ENCODE measurements at regions not wholly inside any gene's neighbourhood (a gene's known extent, or its start where the extent isn't known, plus 50 kb on each side); places are given as distances from the start of the nearest gene placed in this dataset.

DNA sequence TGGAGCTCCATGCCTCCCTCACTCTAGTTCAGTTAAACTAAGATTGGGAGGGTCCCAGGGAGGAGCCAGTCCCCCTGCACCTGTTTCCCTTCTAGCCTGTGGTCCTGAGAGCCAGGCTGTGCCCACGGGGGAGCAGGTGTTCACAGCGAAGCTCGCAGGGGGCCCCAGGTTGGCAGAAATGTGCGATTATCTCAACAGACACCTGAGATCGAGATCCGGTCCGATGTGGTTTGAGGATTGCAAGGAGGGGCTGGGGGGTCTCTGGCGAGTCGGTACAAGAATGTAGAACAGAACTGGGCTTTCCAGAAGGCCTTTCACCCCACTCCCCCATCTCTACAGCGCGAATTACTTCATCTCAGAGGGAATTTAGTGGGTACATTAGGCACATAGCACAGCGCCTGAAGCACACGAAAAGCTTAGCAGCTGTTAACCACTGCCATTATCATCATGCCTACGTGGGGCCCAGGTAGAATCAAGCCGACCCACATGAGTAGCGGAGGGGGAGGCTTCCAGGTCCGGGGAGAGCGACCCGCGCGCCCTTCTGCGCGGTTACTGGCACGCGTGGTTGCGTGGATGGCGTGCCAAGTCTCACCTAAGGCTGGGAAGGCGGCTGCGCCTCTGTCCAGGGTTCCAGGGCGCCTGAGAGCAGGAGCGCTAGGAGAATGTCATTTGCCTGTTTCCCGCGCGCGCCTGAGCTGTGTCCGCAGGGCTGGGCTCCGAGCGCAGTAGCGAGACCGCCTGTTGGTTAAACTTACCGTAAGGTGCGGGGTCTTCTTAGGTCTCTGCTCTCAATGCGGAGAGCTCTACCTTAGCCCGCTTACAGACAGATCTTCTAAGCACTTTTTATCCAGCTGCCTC, 1539.5 kb upstream of the TMEM132C start:
- H3K36me3 ChIP-seq (ENCODE audit: control insufficient read depth in 1 of 2, insufficient read depth in 2 of 2, low read length in 2 of 2): no peaks in the 10 kb centered on the region
- no peaks in the 10 kb centered on the region for H3K27me3 ChIP-seq (ENCODE audit: control insufficient read depth in 1 of 2, insufficient read depth in 2 of 2, low read length in 2 of 2)
- no peaks in the 10 kb centered on the region for H3K4me1 ChIP-seq (ENCODE audit: control insufficient read depth in 1 of 2, insufficient read depth in 2 of 2, low read length in 2 of 2)
- no peak overlapping the region for H3K27ac ChIP-seq (ENCODE audit: low read depth, low read length)
- no peak overlapping the region for H3K4me3 ChIP-seq (ENCODE audit: low read depth in 1 of 2, low read length in 2 of 2)
- peaks cover 9 to 14% of the 10 kb centered on the region in 2 donors for H3K9me3 ChIP-seq (ENCODE audit: control insufficient read depth in 1 of 2, low read length in 2 of 2)
- H3K9ac ChIP-seq (ENCODE audit: low read depth in 1 of 2, low read length in 2 of 2): no peak overlapping the region

DNA sequence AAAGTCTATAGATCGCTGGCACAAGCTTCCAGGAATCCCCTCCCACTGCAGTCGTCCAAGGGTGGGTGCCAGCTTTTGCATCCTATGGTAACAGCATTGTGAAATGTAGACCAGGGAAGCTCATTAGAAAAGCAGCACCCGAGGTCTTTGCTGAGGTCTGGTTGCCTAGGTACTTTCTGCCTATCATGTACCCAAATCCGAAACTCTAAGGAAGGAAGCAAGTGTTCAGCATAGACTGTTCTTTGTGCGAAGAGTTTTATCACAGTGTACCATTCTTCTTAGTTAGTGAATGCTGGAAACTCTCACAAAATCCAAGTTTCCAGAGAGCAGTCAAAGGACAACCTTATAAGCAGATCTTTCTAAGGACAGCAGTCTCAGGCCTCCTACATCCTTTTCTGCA, 1532.7 kb upstream of the TMEM132C start:
- H3K9me3 ChIP-seq (ENCODE audit: control insufficient read depth in 1 of 2, low read length in 2 of 2): peaks cover 0 to 5% of the 10 kb centered on the region in 2 donors
- no peaks in the 10 kb centered on the region for H3K4me1 ChIP-seq (ENCODE audit: control insufficient read depth in 1 of 2, insufficient read depth in 2 of 2, low read length in 2 of 2)
- no peak overlapping the region for H3K4me3 ChIP-seq (ENCODE audit: low read depth in 1 of 2, low read length in 2 of 2)

DNA sequence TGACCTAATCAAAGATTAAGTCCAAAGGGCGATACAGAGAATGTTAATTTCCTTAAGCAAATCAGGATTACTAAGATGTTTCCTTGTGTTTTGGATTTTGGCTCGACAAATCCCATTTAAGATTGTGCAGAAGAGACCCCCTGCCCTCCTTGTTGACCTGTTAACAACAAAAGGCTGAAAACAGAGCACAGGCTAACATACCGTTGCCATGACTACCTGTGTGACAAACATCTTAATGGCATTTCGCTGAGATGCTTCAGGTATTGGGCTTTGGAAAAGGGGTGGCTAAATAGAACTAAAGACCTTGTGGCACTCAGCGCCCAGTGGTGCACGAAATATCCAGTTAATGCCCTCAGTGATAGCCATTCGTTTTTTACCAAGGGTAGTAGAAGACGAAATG, 1532.3 kb upstream of the TMEM132C start:
- Histone ChIP-seq H3K27ac (ENCODE audit: low read depth, low read length) (no peak overlapping the region), H3K36me3 (ENCODE audit: control insufficient read depth in 1 of 2, insufficient read depth in 2 of 2, low read length in 2 of 2) (no peaks in the 10 kb centered on the region), H3K4me3 (ENCODE audit: low read depth in 1 of 2, low read length in 2 of 2) (no peak overlapping the region), H3K9ac (ENCODE audit: low read depth in 1 of 2, low read length in 2 of 2) (no peak overlapping the region), H3K4me1 (ENCODE audit: control insufficient read depth in 1 of 2, insufficient read depth in 2 of 2, low read length in 2 of 2) (no peaks in the 10 kb centered on the region), H3K9me3 (ENCODE audit: control insufficient read depth in 1 of 2, low read length in 2 of 2) (peaks cover 0 to 5% of the 10 kb centered on the region in 2 donors), H3K27me3 (ENCODE audit: control insufficient read depth in 1 of 2, insufficient read depth in 2 of 2, low read length in 2 of 2) (no peaks in the 10 kb centered on the region)

More for the DNA sequence above, 1532.7 kb upstream of the TMEM132C start:
- Histone ChIP-seq H3K27me3 (ENCODE audit: control insufficient read depth in 1 of 2, insufficient read depth in 2 of 2, low read length in 2 of 2) (no peaks in the 10 kb centered on the region), H3K27ac (ENCODE audit: low read depth, low read length) (no peak overlapping the region), H3K9ac (ENCODE audit: low read depth in 1 of 2, low read length in 2 of 2) (no peak overlapping the region), H3K36me3 (ENCODE audit: control insufficient read depth in 1 of 2, insufficient read depth in 2 of 2, low read length in 2 of 2) (no peaks in the 10 kb centered on the region)

DNA sequence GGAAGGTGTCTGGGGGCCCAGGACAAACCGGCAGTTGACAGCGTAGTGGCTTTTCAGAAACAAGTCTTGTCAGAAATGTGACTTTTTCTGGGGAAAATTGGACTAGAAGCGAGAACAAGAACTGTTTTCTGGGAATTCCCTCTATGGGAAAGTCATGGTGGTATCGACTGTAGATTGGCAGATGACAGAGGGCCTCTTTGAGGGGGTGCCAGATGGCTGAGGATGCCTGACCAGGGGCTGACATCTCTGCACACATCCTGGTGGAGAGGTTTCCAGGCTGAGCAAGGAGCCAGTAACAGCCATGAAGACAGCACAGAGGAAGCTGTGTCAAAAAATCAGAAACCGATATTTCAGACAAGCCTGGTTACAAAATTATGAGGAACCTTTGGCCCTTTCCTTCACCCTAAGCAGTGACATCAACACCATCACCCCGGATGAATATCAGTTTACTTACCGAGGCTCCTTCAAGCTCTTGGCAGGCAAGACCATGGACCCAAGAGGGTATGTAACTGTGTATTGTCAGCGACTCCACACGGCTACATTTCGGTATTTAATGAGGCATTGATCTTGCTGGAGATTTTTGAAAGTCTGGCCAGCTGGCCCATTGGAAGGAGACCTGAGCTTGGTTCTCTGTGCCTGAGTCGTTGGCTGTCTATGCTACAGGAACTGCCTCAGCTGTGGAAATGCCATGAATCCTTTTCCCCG, 1525.3 kb upstream of the TMEM132C start:
- H3K4me3 ChIP-seq (ENCODE audit: low read depth in 1 of 2, low read length in 2 of 2): no peak overlapping the region
- no peak overlapping the region for H3K27ac ChIP-seq (ENCODE audit: low read depth, low read length)
- no peak overlapping the region for H3K9ac ChIP-seq (ENCODE audit: low read depth in 1 of 2, low read length in 2 of 2)

DNA sequence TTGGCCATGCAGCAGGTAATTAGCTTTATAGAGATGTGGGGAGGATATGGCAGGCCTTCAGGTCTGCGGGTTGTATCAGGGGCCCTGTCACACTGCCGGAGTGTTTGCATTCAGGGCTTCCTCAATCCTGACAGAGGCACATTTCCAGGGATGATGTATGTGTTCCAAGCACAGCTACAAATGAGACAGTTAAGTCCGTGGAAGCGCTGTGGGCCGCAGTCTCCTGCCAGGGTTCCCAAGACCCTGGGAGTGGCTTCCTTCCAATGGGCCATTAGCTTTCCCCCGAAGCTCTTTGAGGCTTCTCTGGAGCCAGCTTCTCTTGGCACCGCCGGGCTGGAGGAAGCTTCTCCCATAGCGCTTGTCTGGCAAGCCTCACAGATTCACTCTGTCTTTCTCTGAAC, 1524.7 kb upstream of the TMEM132C start:
- Histone ChIP-seq H3K27me3 (ENCODE audit: control insufficient read depth in 1 of 2, insufficient read depth in 2 of 2, low read length in 2 of 2) (no peaks in the 10 kb centered on the region), H3K9me3 (ENCODE audit: control insufficient read depth in 1 of 2, low read length in 2 of 2) (peaks cover 0 to under 1% of the 10 kb centered on the region in 2 donors), H3K9ac (ENCODE audit: low read depth in 1 of 2, low read length in 2 of 2) (no peak overlapping the region), H3K27ac (ENCODE audit: low read depth, low read length) (no peak overlapping the region), H3K4me1 (ENCODE audit: control insufficient read depth in 1 of 2, insufficient read depth in 2 of 2, low read length in 2 of 2) (no peaks in the 10 kb centered on the region), H3K36me3 (ENCODE audit: control insufficient read depth in 1 of 2, insufficient read depth in 2 of 2, low read length in 2 of 2) (no peaks in the 10 kb centered on the region), H3K4me3 (ENCODE audit: low read depth in 1 of 2, low read length in 2 of 2) (no peak overlapping the region)

More for the DNA sequence above, 1525.3 kb upstream of the TMEM132C start:
- H3K27me3 ChIP-seq (ENCODE audit: control insufficient read depth in 1 of 2, insufficient read depth in 2 of 2, low read length in 2 of 2): no peaks in the 10 kb centered on the region
- H3K4me1 ChIP-seq (ENCODE audit: control insufficient read depth in 1 of 2, insufficient read depth in 2 of 2, low read length in 2 of 2): no peaks in the 10 kb centered on the region
- H3K36me3 ChIP-seq (ENCODE audit: control insufficient read depth in 1 of 2, insufficient read depth in 2 of 2, low read length in 2 of 2): no peaks in the 10 kb centered on the region
- peaks cover 0 to 5% of the 10 kb centered on the region in 2 donors for H3K9me3 ChIP-seq (ENCODE audit: control insufficient read depth in 1 of 2, low read length in 2 of 2)

DNA sequence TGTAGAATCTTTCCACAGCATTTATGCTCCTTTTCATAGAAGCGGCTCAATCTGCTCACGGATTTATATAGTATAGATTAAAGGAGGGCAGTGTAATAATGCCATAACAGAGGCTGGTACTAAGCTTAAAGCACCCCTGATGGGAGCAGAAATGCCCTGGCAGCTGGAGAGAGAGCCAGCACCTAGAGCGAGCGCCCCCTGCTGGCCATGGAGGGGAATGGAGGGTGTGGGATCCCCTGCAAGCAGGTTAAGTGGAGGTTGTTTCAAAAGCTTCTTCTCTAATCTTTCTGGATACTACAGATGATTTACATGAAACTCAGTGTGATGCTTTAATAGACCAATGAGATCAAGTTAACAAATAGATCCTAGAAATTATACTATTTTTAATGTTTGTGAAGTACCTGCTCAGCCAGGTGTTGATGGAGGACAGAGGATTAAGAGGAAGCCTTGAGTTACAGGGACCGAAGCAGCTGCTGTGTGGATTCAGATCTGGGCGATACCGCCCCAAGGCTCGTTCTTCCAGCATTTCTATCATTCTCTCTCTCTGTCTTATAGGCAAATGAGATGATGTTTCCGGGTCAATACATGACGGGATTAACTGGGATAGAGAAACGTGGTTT, 1519.3 kb upstream of the TMEM132C start:
- Histone ChIP-seq H3K4me3 (ENCODE audit: low read depth in 1 of 2, low read length in 2 of 2) (no peak overlapping the region), H3K9me3 (ENCODE audit: control insufficient read depth in 1 of 2, low read length in 2 of 2) (no peaks in the 10 kb centered on the region), H3K9ac (ENCODE audit: low read depth in 1 of 2, low read length in 2 of 2) (no peak overlapping the region), H3K27ac (ENCODE audit: low read depth, low read length) (no peak overlapping the region), H3K36me3 (ENCODE audit: control insufficient read depth in 1 of 2, insufficient read depth in 2 of 2, low read length in 2 of 2) (no peaks in the 10 kb centered on the region), H3K27me3 (ENCODE audit: control insufficient read depth in 1 of 2, insufficient read depth in 2 of 2, low read length in 2 of 2) (no peaks in the 10 kb centered on the region), H3K4me1 (ENCODE audit: control insufficient read depth in 1 of 2, insufficient read depth in 2 of 2, low read length in 2 of 2) (no peaks in the 10 kb centered on the region)

DNA sequence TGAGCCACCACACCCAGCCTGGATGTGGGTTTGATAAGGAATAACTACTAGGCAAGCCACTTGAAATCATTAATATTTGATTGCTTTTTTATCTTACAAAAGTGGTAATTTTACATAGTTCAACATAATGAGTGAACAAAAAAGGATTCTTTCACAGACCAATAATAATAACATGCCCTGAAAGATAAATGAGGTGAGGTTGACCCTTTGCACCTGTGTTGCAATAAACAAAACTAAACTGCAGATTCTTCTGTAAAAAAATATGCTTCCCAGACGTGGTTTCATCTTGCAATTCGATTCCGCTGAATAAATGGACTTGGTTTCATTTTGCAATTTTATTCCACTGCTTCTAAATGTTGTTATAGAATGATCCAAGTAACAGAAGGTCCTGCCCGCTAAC, 1514.9 kb upstream of the TMEM132C start:
- no peaks in the 10 kb centered on the region for H3K4me1 ChIP-seq (ENCODE audit: control insufficient read depth in 1 of 2, insufficient read depth in 2 of 2, low read length in 2 of 2)
- no peaks in the 10 kb centered on the region for H3K27me3 ChIP-seq (ENCODE audit: control insufficient read depth in 1 of 2, insufficient read depth in 2 of 2, low read length in 2 of 2)
- no peak overlapping the region for H3K27ac ChIP-seq (ENCODE audit: low read depth, low read length)
- H3K4me3 ChIP-seq (ENCODE audit: low read depth in 1 of 2, low read length in 2 of 2): no peak overlapping the region
- H3K9ac ChIP-seq (ENCODE audit: low read depth in 1 of 2, low read length in 2 of 2): no peak overlapping the region
- H3K9me3 ChIP-seq (ENCODE audit: control insufficient read depth in 1 of 2, low read length in 2 of 2): no peaks in the 10 kb centered on the region
- no peaks in the 10 kb centered on the region for H3K36me3 ChIP-seq (ENCODE audit: control insufficient read depth in 1 of 2, insufficient read depth in 2 of 2, low read length in 2 of 2)

DNA sequence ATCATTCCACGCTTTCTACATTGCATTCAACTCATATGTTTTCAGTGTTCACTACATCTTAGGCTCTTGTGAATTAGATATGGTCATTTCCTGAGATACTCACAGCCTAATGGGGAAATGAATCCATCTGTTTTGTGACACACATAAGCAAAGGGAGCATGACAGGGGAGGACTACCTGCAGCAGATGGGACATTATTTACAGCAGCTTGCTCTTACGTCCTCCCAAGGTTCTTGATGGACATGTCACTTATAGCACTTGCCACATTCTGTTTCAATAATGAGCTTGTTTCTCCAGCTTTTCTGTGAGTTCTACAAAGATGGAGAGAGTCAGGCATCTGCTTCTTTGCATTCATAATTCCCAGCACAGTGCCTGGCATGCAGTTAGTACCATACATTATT, 1509.6 kb upstream of the TMEM132C start:
- H3K36me3 ChIP-seq (ENCODE audit: control insufficient read depth in 1 of 2, insufficient read depth in 2 of 2, low read length in 2 of 2): no peaks in the 10 kb centered on the region
- no peak overlapping the region for H3K27ac ChIP-seq (ENCODE audit: low read depth, low read length)
- no peak overlapping the region for H3K9ac ChIP-seq (ENCODE audit: low read depth in 1 of 2, low read length in 2 of 2)
- H3K27me3 ChIP-seq (ENCODE audit: control insufficient read depth in 1 of 2, insufficient read depth in 2 of 2, low read length in 2 of 2): no peaks in the 10 kb centered on the region
- no peaks in the 10 kb centered on the region for H3K4me1 ChIP-seq (ENCODE audit: control insufficient read depth in 1 of 2, insufficient read depth in 2 of 2, low read length in 2 of 2)
- peaks cover 0 to 4% of the 10 kb centered on the region in 2 donors for H3K9me3 ChIP-seq (ENCODE audit: control insufficient read depth in 1 of 2, low read length in 2 of 2)
- no peak overlapping the region for H3K4me3 ChIP-seq (ENCODE audit: low read depth in 1 of 2, low read length in 2 of 2)

DNA sequence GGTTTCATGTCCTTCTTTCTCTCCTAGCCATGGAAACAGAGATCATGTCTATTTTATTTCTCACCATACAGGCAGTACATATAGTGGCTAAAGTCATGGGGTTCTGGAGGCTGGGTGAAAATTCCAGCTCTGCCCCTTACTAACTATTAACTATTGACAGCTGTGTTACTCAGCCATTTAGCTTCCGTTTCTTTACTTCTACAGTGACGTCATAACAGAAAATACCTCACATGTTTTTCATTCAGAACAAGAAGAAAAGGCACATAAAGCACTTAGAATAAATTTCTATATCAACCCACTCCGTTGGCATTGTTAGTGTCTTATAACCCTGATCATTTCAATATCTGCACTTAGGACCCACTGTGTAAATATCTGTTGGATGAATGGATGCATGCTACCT, 1506.9 kb upstream of the TMEM132C start:
- peaks cover 22 to 23% of the 10 kb centered on the region in 2 donors for H3K9me3 ChIP-seq (ENCODE audit: control insufficient read depth in 1 of 2, low read length in 2 of 2)
- no peaks in the 10 kb centered on the region for H3K36me3 ChIP-seq (ENCODE audit: control insufficient read depth in 1 of 2, insufficient read depth in 2 of 2, low read length in 2 of 2)
- H3K27me3 ChIP-seq (ENCODE audit: control insufficient read depth in 1 of 2, insufficient read depth in 2 of 2, low read length in 2 of 2): no peaks in the 10 kb centered on the region
- H3K9ac ChIP-seq (ENCODE audit: low read depth in 1 of 2, low read length in 2 of 2): no peak overlapping the region
- H3K27ac ChIP-seq (ENCODE audit: low read depth, low read length): no peak overlapping the region
- H3K4me1 ChIP-seq (ENCODE audit: control insufficient read depth in 1 of 2, insufficient read depth in 2 of 2, low read length in 2 of 2): no peaks in the 10 kb centered on the region
- no peak overlapping the region for H3K4me3 ChIP-seq (ENCODE audit: low read depth in 1 of 2, low read length in 2 of 2)

DNA sequence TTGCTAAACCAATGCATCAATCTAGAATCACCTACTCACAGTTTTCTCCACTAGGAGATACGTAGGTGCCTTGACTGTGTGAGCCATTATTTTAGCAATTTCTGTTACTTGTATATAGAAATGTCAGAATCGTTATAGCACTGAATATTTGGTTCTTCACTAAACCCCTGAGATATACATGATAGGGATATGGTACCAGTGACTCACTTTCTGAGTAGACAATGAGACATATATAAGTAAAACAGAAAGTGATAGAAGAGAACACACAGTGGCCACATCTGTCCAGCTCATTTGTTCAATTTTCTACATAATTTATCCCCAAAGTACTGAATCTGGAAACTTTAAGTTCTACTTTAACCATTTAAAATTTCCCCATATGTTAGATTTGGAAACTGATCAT, 1505.5 kb upstream of the TMEM132C start:
- no peaks in the 10 kb centered on the region for H3K27me3 ChIP-seq (ENCODE audit: control insufficient read depth in 1 of 2, insufficient read depth in 2 of 2, low read length in 2 of 2)
- H3K4me1 ChIP-seq (ENCODE audit: control insufficient read depth in 1 of 2, insufficient read depth in 2 of 2, low read length in 2 of 2): no peaks in the 10 kb centered on the region
- no peak overlapping the region for H3K27ac ChIP-seq (ENCODE audit: low read depth, low read length)
- no peaks in the 10 kb centered on the region for H3K36me3 ChIP-seq (ENCODE audit: control insufficient read depth in 1 of 2, insufficient read depth in 2 of 2, low read length in 2 of 2)
- H3K9me3 ChIP-seq (ENCODE audit: control insufficient read depth in 1 of 2, low read length in 2 of 2): peaks cover 24 to 29% of the 10 kb centered on the region in 2 donors
- no peak overlapping the region for H3K4me3 ChIP-seq (ENCODE audit: low read depth in 1 of 2, low read length in 2 of 2)
- no peak overlapping the region for H3K9ac ChIP-seq (ENCODE audit: low read depth in 1 of 2, low read length in 2 of 2)
